ENCODE measurements at regions not wholly inside any gene's neighbourhood (a gene's known extent, or its start where the extent isn't known, plus 50 kb on each side); places are given as distances from the start of the nearest gene placed in this dataset.

DNA sequence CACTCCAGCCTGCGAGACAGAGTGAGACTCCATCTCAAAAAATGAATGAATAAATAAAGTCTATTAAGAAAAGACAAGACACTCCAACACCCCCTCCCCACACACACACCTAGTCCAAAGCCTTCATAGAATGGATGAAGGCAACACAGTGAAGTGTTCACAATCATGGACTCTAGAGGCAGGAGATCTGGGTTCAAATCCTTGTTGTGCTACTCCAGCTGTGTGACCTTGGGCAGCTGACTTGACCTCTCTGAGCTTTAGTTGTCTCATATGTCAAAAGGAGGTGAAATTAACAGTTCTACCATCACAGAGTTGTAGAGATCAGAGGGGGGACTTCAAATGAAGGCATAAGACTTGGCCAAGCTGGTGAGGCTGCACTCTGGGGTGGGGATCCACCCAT lies 95.8 kb upstream of the MAP1LC3B2 start:
- H3K27ac Mint-ChIP-seq, result no peak overlapping the region
- H3K36me3 ChIP-seq (replicated peaks in 1 of 2; ENCODE audit: control extremely low read depth in 1 of 2, control insufficient read depth in 1 of 2, extremely low read depth in 1 of 2, insufficient read depth in 2 of 2, low read length in 1 of 2), result no peaks in the 10 kb centered on the region
- peaks cover 0 to 7% (median 0%) of the 10 kb centered on the region in 3 donors for H3K9me3 ChIP-seq (ENCODE audit: control extremely low read depth in 1 of 3, control insufficient read depth in 2 of 3, insufficient read depth in 1 of 3, low read length in 2 of 3)
- H3K4me3 ChIP-seq (ENCODE audit: control extremely low read depth in 1 of 5, extremely low read depth in 1 of 5, insufficient read depth in 1 of 5, low read depth in 2 of 5, low read length in 4 of 5), result no peak overlapping the region
- H3K4me1 ChIP-seq (ENCODE audit: control insufficient read depth in 2 of 2, insufficient read depth in 2 of 2, low read length in 2 of 2), result peaks cover 5 to 11% of the 10 kb centered on the region in 2 donors
- H2AFZ ChIP-seq (ENCODE audit: insufficient read depth, low read depth, low read length, poor library complexity, severe bottlenecking), result no peak overlapping the region
- peaks cover 13% of the 10 kb centered on the region for H3K4me1 Mint-ChIP-seq
- no CpG with 5 or more reads among the region's 1 CpG for WGBS (ENCODE audit: insufficient coverage)
- H4K20me1 ChIP-seq (ENCODE audit: control insufficient read depth, insufficient read depth, low read length, poor library complexity, severe bottlenecking), result no peaks in the 10 kb centered on the region
- H3K27me3 ChIP-seq (replicated peaks in 1 of 4; ENCODE audit: control extremely low read depth in 1 of 4, control insufficient read depth in 3 of 4, insufficient read depth in 4 of 4, low read length in 3 of 4), result no peaks in the 10 kb centered on the region
- no peaks in the 10 kb centered on the region for H3K79me2 ChIP-seq (ENCODE audit: control insufficient read depth, insufficient read depth, low read length)
- H3K27ac ChIP-seq (ENCODE audit: low read length in 2 of 2), result no peak overlapping the region
- ChIA-PET POLR2A (no interaction called here), CTCF (no interaction called here)
- no peak overlapping the region for H3K9ac ChIP-seq (ENCODE audit: low read length)
- ATAC-seq (ENCODE audit: low read depth) (no peak), DNase-seq (no peak)
- no peak overlapping the region for H3K4me3 Mint-ChIP-seq
- TF ChIP-seq, protein P1, sequence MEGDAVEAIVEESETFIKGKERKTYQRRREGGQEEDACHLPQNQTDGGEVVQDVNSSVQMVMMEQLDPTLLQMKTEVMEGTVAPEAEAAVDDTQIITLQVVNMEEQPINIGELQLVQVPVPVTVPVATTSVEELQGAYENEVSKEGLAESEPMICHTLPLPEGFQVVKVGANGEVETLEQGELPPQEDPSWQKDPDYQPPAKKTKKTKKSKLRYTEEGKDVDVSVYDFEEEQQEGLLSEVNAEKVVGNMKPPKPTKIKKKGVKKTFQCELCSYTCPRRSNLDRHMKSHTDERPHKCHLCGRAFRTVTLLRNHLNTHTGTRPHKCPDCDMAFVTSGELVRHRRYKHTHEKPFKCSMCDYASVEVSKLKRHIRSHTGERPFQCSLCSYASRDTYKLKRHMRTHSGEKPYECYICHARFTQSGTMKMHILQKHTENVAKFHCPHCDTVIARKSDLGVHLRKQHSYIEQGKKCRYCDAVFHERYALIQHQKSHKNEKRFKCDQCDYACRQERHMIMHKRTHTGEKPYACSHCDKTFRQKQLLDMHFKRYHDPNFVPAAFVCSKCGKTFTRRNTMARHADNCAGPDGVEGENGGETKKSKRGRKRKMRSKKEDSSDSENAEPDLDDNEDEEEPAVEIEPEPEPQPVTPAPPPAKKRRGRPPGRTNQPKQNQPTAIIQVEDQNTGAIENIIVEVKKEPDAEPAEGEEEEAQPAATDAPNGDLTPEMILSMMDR (IDR thresholded peaks at IDR 0.05), result no peak
- no peak for TF ChIP-seq EZH2 (IDR thresholded peaks at IDR 0.05; ENCODE audit: borderline replicate concordance, insufficient read depth, low read depth, low read length, poor library complexity, severe bottlenecking)
- H3K27me3 Mint-ChIP-seq, result no peaks in the 10 kb centered on the region
- intact Hi-C loops (cut with micrococcal nuclease), result no loop called here
- H3K4me2 ChIP-seq (replicated peaks; ENCODE audit: low read depth, low read length, poor library complexity, severe bottlenecking), result no peak overlapping the region
- H3K9me3 Mint-ChIP-seq (ENCODE audit: insufficient read depth), result no peaks in the 10 kb centered on the region

- no peaks in the 10 kb centered on the region for H3K79me2 ChIP-seq (ENCODE audit: control insufficient read depth, insufficient read depth, low read length)
- ATAC-seq (ENCODE audit: low read depth) (no peak), DNase-seq (no peak)
- no peak overlapping the region for H3K9ac ChIP-seq (ENCODE audit: low read length)
- H3K9me3 Mint-ChIP-seq (ENCODE audit: insufficient read depth), result no peaks in the 10 kb centered on the region
- no peaks in the 10 kb centered on the region for H3K4me1 Mint-ChIP-seq
- no peak overlapping the region for H2AFZ ChIP-seq (ENCODE audit: insufficient read depth, low read depth, low read length, poor library complexity, severe bottlenecking)
- WGBS (ENCODE audit: insufficient coverage), result 67% methylated on average over 1 of the region's 3 CpGs
- H3K27ac ChIP-seq (ENCODE audit: low read length in 2 of 2), result no peak overlapping the region
- H3K4me2 ChIP-seq (replicated peaks; ENCODE audit: low read depth, low read length, poor library complexity, severe bottlenecking), result no peak overlapping the region
- intact Hi-C loops (cut with micrococcal nuclease), result no loop called here
- H3K9me3 ChIP-seq (ENCODE audit: control extremely low read depth in 1 of 3, control insufficient read depth in 2 of 3, insufficient read depth in 1 of 3, low read length in 2 of 3), result no peaks in the 10 kb centered on the region
- TF ChIP-seq, protein P1 (IDR thresholded peaks at IDR 0.05), result no peak
- TF ChIP-seq EZH2 (IDR thresholded peaks at IDR 0.05; ENCODE audit: borderline replicate concordance, insufficient read depth, low read depth, low read length, poor library complexity, severe bottlenecking), result no peak
- no peaks in the 10 kb centered on the region for H3K27me3 ChIP-seq (replicated peaks in 1 of 4; ENCODE audit: control extremely low read depth in 1 of 4, control insufficient read depth in 3 of 4, insufficient read depth in 4 of 4, low read length in 3 of 4)
- no peaks in the 10 kb centered on the region for H3K4me1 ChIP-seq (ENCODE audit: control insufficient read depth in 2 of 2, insufficient read depth in 2 of 2, low read length in 2 of 2)
- POLR2A ChIA-PET, result no interaction called here
- no peak overlapping the region for H3K4me3 Mint-ChIP-seq
- H3K36me3 ChIP-seq (replicated peaks in 1 of 2; ENCODE audit: control extremely low read depth in 1 of 2, control insufficient read depth in 1 of 2, extremely low read depth in 1 of 2, insufficient read depth in 2 of 2, low read length in 1 of 2), result no peaks in the 10 kb centered on the region
- H3K4me3 ChIP-seq (ENCODE audit: control extremely low read depth in 1 of 5, extremely low read depth in 1 of 5, insufficient read depth in 1 of 5, low read depth in 2 of 5, low read length in 4 of 5), result no peak overlapping the region
- CTCF ChIA-PET, result no interaction called here
- no peaks in the 10 kb centered on the region for H4K20me1 ChIP-seq (ENCODE audit: control insufficient read depth, insufficient read depth, low read length, poor library complexity, severe bottlenecking)
- H3K27me3 Mint-ChIP-seq, result no peaks in the 10 kb centered on the region
- no peak overlapping the region for H3K27ac Mint-ChIP-seq
These were observed 93.8 kb upstream of the MAP1LC3B2 start for GRCh38 chr12:116465407-116465806.

Data from B cell (primary cell).